ENCODE measurements at regions not wholly inside any gene's neighbourhood (a gene's known extent, or its start where the extent isn't known, plus 50 kb on each side); places are given as distances from the start of the nearest gene placed in this dataset.
"Not testable (repeated sequence)": the region's sequence is repeated elsewhere in the genome, so short reads cannot be mapped to it uniquely, and the experiment has no call there.

DNA sequence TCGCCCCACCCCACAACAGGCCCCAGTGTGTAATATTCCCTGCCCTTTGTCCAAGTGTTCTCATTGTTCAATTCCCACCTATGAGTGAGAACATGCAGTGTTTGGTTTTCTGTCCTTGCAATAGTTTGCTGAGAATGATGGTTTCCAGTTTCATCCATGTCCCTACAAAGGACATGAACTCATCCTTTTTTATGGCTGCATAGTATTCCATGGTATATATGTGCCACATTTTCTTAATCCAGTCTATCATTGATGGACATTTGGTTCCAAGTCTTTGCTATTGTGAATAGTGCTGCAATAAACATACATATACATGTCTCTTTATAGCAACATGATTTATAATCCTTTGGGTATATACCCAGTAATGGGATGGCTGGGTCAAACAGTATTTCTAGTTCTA is 132.7 kb downstream of the SNX10 start:
- DNase-seq = not testable (repeated sequence)

DNA sequence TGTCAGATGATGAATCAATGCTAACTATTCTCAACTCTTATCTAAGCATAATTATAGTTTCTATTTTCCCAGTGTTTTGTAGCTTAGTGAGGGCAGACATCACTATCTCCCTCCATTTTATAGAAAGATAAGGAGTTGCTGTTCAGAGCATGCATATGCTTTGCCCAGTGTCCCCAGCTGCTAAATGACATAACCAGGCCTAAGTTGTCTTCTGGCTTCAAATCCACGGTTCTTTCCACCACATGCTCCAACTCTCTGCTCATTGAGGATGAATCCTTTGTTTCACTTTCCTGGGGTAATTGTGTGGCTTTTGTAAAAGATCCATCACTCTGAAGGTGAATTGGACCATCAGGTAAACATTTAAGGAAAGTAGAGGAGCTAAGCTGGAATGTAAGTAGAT is 134.0 kb downstream of the SNX10 start:
- DNase-seq = no peak

DNA sequence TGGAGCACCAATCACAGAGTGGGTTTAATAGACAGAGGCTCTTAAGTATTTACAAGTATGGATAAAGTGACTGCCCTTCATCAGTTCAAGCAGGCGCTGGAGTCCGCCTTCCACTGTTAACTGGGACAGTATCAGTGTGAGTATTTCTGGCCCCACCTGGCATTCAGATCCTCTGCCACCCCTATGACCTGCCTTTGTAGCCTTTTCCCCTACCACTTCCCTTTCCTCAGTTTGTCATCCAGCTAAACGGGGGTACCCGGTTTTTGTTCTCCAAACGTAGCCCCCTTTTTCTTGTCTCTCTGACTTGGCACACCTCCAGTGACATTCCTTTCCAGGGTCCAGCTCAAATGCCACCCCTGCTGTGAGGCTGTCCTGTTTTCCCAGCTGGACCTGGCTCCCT is 134.4 kb downstream of the SNX10 start:
- no peak for DNase-seq

DNA sequence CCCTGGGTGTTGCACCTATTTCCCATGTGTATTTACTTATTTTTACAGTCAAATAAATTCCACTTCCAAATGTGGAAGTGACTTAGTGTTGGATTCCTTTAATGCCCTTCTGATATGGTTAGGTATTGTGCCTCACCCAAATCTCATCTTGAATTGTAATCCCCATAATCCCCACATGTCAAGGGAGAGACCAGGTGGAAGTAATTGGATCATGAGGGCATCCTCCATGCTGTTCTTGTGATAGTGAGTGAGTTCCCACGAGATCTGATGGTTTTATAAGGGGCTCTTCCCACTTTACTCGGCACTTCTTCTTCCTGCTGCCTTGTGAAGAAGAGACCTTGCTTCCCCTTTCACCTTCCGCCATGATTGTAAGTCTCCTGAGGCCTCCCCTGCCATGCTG is 136.9 kb downstream of the SNX10 start:
- no peak for DNase-seq

DNA sequence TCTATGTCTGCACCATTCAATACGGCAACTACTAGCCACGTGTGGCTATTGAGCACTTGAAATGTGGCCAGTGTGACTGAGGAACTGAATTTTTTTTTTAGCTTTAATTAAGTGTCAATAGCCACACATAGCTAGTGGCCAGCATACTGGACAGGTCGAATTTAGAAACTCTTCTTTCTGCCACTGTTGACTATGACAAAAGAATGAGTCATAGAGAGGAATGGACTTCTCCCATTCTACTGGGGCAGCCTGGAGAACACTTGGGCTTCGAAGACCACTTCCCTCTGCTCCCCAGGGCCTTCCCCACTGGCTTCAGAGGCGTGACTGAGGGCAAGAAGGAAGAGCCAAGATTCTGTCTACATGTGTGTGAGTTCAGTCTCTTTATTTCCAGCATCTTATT is 137.5 kb downstream of the SNX10 start:
- no peak for DNase-seq

DNA sequence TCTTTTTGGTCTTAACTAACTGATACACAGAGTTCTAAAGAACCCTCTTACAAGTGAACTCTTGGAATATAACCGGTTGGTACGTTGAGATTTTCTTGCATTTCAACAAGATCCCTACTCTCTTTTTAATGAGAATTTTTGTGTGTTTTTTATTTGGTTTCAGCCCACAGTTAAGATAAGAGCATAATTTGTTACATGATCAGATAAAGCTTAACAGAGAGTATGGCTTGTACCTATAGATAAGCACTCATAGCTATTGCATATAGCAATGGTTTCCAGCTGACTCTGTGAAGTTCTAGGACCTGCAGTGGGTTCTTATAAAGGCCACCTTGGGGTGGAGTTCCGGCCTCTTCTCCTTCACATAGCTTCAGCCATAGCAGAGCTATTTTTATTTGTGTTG is 143.3 kb downstream of the SNX10 start:
- no peak for DNase-seq

DNA sequence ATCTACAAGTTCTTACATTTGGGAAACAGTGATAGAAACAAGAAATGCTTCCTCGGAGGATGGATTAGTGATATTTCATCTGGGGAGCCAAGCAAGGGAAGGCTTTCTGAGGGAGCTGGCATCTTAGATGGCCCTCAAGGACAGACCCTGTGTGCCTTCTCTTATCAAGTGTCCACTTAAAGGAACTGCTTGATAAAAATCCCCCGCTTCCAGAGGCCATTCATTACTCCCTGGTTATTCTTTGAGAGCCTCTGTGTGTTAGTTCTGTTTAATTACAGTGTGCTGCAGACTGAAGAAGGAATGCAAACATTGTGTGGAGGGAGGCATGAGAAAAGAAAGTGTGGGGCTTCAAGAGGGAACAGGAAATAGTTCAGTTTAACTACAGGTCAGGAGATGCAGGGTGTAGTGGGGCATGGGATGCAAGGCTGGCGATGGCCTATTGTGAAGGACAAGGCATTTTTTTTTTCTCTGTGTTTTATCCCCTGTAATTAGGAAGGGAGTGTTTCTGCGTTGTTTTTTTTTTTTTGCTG is 145.4 kb downstream of the SNX10 start:
- no peak for DNase-seq

DNA sequence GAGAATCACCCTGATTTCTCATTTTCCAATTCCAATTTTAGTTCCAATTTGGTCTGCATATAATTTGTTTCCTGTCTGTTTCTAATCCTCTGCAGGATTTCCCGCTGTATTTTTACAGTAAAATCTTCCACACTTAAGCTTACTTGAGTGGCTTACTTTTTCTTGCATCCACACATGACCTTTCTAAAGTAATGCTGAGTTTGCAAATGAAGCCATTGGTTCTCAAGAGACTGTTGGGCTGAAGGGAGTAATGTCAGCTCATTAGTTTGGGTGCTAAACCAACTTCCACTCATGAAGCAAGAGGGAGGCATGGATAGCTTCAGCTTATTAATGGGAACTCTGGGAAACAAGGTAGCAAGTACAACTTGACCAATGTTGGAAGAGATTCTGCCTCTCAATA is 146.4 kb downstream of the SNX10 start:
- DNase-seq = no peak

DNA sequence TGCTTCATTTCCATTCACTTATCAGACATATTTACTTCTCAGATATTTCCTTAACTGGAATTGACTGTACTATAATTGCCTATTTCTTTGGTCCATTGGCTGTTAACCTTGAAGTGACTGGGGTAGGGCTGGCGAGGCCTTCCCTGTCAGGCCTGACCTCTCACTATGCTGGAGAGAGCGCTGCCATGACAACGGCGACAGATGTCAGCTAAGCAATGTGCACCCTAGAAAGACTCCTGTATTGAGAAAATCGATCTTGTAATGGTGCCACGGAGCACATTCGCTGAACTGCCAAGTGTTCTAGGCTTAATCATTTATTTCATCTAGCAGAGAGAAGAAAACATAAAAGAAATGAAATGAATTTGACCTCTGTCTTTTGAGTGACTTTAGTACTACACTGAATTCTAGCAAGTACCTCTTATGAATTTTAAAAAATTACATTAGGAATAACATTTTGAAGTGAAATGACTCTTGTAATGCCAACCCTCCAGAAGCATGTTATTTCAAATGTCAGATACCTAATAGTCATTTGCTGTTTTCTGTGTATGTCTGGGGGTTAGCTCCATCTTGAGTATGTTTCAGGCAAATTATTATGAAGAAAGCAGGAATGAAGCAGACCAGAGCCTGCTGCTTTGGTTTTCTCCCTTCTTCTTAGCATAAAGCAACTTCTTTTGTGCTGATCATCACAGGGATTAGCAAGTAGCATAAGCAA is 148.0 kb downstream of the SNX10 start:
- DNase-seq = no peak

DNA sequence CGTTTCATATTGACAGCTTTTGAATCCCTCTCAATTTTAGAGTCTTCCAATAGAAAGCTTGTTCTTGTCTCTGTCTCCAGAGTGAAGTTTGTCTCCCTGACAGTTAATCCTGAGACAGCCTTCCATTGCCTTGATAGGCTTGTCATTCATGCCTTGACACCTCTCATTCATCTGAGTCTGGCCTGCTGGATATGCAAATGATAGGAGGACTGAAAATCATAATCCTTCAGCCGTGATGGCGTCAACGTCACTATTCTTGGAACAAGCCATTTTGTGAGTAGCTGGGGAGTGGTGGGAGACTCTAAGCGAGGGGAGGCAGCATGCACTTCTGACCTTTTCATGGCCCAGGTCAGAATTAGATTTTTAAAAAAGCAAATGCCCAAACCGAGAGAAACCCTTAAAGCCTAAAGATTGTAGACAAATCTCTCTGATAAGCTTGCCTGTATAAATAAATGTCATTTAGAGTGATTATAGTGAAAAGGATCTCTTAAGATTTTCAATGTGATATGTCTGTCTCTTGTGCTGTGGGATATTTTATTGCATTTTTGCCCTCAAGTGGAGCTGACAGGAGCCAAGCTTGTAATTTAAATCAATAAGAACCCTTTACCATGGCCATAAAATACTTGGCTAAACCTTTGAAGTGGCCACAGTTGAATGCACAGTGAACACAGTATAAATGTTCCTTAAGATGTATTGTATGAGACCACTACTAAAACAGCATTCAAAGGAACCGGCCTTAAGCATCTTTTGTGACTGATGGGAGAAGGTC is 148.8 kb downstream of the SNX10 start:
- DNase-seq = no peak

DNA sequence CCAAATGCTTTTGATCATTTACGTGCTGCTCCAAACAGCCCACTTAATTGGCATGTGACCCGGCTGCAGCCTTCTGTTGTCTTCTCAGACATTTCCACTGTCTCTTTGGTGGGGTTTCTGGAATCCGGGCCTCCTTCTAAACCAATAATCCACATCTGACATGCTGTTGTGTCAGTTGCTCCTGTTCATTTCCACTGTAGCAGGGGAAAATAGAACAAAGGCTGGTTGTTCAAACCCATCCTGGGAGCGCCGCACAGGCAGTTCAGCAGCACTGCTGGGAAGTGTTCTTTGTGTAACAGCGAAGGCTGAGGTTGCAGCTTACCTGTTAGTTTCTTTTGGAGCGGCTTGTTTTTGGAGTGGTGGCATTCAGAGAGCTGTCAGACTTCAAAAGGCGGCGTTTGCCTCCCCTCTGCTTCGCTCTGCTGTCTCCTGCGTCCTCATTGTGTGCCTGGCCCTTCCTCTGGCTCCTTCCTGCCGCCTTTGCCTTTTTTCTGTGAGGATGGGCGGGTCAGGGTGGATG is 149.4 kb downstream of the SNX10 start:
- DNase-seq = no peak

DNA sequence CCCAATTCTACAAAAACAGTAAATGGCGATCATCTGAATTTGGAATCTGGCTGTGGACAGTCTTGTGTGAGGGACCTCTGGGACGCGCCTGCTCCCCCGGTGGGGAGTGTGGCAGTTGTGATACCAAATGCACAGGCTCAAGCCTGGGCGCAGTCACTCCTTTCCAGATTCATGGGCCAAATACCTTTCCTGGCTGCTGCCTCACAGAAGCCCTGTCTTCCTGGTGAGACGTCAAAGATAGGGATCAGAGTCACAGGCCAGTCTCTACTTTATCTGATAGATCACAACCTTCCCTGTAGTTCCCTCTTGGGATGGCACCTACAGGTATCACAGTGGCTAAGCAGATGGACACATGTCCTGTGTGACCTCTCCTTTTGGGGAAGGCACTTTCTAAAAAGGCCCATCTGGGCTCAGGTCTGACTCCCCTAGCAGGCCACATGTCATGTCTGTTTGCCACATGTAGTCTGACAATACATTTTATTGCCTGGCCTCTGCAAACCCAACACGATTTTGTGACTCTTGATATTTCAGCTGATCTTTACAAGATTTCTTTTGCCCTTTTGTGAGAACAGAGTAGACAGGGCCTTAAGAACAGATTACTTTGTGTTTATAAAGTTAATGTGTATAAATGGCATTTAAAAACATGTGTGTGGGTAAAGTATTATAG is 150.1 kb downstream of the SNX10 start:
- no peak for DNase-seq

DNA sequence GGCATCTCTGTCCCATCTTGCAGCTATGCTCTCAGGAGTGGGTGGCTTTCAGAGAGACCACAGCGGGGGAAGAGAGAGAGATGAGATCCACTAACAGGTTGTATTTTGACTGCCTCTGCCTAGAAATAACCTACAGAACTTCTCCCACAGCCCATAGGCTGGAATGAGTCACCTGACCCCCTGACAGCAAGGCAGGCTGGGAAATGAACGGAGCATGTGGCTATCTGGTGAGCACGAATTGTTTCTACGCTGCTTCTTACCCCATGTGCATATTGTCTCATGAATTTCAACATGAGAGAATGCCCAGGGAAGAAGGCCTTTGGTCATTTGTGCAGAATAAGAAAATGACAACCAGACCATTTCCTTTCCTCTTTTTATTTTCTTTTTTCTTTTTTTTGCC is 151.3 kb downstream of the SNX10 start:
- no peak for DNase-seq

DNA sequence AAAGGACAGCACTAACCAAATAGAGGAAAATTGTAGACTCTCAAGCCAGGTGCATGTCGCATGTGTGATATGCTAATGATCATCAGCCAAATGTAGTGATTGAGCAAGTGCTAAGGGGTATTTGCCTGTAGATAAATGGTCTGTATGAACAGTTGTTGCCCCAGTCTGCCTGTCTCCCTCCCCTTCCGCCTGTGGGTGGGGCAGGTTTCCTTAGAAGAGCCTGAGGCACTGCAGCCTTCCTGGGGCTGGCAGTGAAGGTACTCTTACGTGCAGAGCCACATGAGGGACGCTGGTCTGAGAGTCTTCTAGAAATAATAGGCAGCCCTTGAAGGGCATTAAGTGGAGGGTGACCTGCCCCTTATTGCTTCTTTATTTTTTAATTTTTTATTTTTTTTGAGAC is 152.1 kb downstream of the SNX10 start:
- no peak for DNase-seq

DNA sequence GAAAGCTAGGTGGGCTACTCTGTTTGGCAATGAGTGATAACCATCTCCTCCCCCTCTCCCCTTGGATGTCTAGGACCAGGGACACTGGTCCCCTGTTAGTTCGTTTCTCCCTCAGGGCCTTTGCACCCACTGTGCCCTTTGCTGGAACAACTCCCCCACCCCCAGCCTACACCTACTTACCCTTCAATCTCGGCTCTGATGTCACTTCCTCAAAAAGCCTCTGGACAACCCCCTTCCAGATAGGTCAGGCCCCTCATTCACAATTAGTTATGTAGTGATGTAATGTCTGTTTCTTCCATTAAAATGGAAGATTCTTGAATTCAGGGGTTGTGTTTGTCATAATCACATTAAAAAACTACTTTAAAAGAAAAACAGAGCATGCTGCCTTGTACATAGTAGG is 152.9 kb downstream of the SNX10 start:
- DNase-seq = no peak

DNA sequence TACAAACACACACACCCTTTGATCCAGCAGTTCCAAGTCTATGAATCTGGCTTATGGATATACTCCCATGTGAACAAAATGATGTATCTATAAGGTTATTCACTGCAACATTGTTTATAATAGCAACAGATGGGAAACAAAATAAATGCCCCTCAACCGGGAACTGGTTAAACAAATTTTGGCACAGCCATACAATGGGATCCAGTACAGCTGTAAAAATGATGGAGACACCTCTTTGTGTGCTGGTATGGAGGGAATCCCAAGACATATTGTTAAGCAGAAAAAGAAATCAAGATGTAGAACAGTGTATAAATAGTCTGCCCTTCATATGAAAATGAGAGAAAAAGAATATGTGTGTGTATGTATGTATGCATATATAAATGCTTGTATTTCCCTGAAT is 155.5 kb downstream of the SNX10 start:
- no peak for DNase-seq

DNA sequence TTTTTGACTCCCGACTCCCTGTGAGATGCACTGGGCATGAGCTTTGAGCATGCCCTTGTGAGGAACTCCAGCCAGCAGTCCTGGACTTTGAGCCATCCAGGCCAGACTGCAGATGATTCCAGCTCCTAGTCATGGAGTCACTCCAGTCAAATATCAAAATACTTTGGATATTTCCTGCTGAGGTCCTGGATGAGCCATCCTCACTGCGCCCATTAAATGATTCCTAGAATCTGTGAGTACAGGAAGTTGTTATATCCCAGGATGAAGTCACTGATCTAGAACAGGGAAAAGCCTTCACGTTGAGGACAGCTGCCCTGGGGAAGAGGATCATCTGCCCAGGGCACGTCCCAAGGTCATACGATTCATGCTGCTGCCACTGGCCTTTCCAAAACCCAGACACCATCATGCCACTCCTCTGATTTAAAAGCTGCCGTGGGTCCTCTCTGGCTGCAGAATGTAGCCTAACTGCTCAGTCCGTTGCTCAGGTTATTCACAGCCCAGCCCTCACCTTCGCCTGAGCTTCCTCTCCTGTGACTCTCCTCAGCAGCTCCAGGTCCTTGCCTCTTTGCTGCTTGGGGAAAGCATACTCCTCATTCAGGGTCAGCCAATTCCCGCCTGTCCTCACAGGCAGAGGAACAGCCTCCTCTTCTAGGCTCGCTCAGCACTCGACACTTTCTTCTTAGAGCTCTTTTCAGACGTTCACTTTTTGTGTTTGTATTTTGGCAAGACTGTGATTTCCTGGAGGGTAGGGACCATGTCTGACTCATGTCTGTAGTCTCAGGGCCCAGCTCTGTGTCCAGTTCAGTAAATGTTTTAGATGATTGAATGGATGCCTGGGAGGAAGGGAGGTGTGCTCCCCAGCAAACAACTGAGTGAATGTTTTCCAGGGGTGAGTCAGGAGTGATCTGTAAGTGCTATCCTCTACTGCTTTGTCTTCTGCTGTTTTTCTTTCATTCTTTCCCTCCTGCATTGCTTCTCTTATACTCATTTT is 157.8 kb downstream of the SNX10 start:
- no peak for DNase-seq

DNA sequence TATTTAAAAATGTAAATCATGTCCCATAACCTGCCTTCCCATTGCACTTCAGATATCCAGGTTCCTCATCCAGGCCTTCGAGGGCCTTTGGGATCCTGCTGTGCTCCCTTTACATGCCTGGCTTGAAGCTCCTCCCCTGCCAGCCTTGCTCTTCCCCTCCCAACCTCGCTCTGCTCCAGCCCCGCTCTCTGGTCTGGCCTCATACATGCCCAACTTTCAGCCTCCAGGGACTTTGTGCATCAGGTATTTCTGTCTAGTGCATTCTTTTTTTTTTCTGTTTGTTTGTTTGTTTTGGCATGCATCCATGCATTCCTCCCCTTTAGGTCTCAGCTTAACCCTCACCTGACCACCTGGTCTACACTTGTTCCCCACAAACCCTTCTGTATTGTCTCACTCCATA is 160.3 kb downstream of the SNX10 start:
- DNase-seq = no peak

DNA sequence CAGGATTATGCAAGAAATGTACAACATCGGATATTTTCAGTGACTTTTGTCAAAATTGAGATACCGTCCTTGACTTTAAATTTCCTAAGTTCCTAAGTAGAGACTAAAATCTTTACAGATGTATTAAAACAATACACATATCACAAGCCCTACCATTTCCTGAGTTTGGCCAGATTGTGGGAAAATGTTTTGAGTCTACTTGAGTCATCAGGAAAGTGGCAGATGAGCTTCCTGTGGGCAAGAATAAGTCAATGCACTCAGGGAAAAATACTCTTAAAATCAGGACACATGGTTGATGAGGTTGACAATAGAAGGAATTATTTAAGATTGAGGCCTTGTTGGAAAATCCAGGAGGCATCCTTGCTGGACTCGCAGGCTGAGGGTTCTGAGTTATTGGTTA is 162.5 kb downstream of the SNX10 start:
- no peak for DNase-seq

DNA sequence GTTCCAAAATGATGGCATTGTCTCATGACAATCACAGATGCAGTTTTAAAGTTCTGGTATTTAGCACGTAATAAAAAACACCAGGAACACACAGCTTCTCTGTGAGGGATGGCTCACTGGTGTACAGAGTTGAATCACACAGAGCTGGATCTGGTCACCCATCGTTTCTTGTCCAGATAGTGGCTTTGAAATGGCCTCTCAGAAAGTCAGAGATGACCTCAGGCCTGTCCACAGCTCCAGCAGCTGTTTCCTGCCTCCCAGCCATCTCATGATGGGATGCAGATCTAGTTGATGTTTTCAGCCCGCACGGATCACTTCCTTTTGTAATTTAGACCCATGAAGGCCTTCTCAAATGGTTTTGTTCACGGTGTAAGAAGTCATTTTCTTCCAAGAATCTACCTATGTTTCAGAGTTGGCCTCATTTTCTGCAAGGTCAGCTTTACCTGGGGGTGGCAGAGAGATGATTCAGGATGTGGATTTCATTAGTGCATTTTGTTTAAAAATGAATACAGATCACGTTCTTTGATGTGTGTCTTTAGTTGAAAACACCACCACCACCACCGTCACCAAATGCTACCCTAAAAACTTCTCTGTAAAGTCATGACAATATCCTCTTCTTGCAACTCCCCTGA is 166.2 kb downstream of the SNX10 start:
- DNase-seq = no peak

DNA sequence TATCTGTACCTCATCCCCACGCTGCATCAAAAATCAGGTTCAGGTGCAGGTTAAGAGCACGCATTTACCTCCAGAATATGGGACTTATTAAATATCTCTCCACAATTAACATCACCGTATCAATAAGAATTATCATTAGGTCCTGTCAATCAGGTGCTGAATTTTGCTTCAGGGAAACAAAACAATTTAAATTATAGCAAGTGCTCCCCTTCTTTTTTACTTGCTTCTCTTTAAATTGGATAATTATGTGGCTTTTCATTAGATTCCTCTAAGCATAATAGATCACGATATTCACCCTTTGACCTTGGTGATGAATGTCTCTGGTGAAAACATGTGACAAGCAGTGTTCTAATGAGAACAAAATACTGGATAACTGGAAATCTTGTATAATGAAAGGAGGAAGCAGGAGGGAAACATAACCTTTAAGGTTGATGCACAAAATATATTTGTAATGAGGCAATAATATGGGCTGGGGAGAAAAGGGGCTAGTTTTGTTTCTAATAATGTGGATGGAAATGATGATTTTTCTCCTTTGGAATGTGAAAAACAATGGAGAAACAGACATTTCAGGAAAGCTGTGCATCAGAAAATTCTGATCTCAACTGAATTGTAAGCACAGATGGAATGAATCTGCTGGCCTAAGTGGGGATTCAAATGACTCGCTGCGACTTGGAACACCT is 166.9 kb downstream of the SNX10 start:
- no peak for DNase-seq
